NCI-H1105 treated with DMSO at 0.1 percent for 48 hours (cell line): ENCODE measurements at regions not wholly inside any gene's neighbourhood (a gene's known extent, or its start where the extent isn't known, plus 50 kb on each side); places are given as distances from the start of the nearest gene placed in this dataset.
A peak's percentile ranks its signal among the peaks of the same experiment; 100 is the strongest.

ENCODE experiments used
- DNase-seq: peaks from one replicate; lab custom pipeline; 2025; lab: John Stamatoyannopoulos, UW

DNA sequence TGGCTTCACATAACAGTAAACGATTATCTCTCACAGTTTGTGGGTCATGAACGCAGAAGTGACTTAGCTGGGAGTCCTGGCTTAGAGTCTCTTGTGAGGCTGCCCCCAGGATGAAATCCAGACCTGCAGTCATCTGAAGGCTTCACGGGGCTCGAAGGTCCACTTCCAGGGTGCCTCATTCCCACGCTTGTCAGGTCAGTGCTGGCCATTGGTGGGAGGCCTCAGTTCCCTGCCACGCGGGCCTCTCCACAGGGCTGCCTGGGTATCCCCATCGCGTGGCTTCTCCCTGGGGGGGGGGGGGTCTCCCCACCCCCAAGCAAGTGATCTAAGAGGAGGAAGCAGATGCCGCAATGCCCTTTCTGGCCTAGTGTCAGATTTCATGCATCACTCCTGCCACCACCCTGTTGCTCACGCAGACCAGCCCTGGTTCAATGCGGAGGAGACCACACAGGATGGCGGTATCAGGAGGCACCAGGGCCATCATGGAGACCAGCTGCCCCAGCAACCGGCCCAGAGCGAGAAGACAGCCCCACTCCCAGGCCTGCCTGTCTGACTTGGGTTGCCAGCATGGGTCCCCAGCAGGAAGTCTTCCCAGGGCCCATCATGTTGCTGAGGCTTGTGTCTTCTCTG, 77.3 kb upstream of the CDH5 start:
- no peak for DNase-seq

GRCh38 chr16:66287926-66288325, 78.6 kb upstream of the CDH5 start:
- no peak for DNase-seq

GRCh38 chr16:66287416-66287815, 79.1 kb upstream of the CDH5 start:
- DNase-seq: no peak

- DNase-seq: no peak
Measured at GRCh38 chr16:66286527-66286926, 80.0 kb upstream of the CDH5 start.

DNA sequence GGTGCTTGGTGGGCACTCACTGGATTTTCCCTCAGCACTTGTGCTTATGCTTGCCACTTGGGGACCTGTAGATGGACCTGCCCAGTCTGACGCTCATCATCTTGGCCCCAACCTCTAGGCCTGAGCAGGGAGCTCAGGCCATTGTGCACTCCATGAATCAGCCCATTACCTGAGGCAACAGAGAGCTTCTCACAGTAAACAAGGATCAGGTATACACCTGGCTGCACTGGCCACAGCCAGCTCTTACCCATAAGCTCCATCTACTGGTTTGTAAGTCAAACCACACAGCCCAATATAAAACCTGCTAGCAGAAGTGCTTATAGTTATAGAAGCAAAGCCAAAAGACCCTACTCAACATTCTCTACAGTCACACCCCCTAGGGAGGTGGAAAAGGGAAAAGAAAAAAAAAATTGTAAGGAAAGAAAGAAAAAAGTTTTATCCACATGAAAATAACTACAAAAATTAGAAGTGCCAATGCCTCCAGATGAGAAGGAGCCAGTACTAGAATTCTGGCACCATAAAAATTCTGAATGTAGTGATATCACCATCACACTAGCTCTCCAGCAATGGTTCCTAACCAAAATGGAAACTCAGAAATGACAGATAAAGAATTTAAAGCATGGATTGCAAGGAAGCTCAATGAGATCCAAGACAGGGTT, 87.8 kb upstream of the CDH5 start:
- DNase-seq: no peak

- DNase-seq: no peak
Measured at GRCh38 chr16:66278111-66278531, 88.4 kb upstream of the CDH5 start.

DNA sequence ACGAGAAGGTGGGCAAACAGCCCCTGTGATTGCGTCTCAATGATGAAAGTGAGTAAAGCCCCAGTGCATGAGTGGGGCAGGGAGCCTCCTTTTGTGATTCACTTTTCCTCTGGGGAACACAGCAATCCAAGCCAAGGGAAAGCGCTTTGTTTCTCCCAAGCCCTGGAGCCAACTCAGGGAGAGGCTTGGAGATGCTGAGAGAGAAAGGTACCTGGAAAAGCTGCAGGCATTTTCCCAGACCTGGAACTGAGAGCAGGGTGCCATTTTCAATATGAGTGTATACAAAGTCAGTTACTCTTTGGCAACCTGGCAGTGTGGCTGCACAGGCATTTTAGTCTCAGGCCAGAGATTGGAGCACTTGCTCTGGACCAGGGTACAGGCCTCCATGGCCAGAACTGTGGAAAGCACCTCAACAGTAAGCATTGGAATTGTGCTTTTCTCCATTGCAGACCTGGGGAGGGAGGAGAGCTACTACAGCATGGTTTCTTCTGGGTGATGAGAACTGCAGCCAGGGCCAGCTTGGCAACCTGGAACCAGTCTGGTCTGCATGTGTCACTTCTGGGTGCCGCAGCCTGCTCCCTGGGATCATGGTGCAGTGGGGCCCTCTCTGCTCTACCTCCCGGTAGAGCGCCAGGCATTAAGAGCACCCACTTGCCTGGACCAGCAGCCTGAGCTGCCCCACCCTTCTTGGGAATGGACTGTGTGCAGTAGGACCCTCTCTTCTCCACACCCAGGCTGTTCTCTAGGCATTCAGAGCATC, 89.0 kb upstream of the CDH5 start:
- no peak for DNase-seq

- peak; percentile 43 for DNase-seq
Measured at GRCh38 chr16:66275775-66276428, 90.6 kb upstream of the CDH5 start.

- DNase-seq: peak; percentile 35
Measured at GRCh38 chr16:66274335-66275110, 92.0 kb upstream of the CDH5 start.

DNA sequence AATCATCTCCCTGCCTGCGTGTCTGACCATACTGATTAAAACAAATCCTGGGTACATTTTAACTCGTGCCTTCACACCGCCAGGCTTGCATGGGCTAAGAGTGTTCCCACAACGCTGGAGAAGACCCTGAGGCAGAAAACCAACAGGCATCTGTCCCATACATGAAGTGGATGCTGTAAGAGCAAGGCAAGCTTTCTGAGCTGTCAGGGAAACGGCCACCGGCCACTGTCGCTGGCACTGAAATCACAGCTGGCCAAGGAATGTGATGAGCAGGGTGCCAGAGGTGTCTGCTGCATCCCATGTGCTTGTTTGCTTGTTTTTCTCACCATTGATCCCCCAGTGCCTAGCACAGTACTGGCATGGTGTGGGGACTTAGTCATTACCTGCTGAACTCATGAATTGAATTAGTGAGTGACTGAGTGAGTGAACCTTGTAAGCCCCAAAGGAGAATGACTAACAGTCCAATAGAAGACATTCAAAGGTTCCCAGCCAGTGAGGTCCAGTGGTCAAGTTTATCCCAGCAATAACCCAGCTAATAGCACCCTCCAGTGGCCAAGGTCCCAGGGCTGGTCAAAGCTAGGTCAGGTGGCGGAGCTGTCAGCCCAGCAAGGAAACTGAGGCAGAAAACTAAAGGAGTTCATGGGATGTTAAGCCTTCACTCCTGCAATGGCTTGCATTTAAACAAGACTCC, 92.7 kb upstream of the CDH5 start:
- DNase-seq: no peak

GRCh38 chr16:66273053-66273452, 93.4 kb upstream of the CDH5 start:
- no peak for DNase-seq

DNA sequence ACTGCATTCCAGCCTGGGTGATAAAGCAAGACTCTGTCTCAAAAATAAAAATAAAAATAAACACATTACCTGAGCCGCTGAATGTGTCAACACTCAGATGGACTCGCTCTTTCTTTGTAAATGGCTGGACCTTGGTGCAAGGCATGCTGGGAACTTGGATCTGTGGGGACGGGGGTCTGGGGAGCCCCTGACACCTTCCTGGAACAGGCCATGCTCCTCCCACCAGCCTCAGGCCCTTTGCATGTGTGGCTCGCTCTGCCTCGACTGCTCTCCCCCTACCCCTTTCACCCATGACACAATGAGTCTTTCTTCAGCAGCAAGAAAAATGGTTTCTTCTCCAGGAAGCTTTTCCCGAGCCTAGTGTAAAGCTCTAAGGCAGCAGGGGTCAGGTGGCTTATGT, 94.0 kb upstream of the CDH5 start:
- DNase-seq: no peak

GRCh38 chr16:66271074-66272060, 95.1 kb upstream of the CDH5 start:
- no peak for DNase-seq

DNA sequence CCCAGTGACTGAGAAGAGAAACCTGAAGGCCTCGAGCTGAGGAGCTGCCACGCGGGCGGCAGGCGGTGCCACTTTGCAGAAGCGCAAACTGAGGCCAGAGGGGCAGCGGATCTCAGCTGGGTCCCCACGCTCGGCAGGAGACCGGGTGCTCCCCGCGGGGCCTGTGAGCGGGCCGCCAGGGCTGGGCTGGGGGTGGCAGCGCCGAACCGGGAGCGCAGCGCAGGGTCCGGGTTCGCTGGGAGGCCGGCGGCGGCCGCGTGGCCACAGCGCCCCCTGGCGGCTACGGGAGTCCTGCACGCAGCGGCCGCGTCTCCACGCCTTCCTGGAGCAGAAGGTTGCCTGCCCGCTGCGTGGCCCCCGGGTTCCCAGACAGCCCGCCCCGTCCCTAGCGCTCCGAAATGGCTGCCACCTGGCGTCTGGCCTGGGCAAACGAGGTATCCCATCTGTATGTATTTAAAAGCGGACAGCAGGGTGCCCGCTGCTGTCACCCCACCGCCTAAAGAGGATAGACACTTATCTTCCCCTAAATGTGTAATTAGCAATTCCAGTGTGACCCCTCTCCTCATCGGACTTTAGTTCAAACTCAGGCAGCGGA, 96.1 kb upstream of the CDH5 start:
- DNase-seq: peak; percentile 47

DNA sequence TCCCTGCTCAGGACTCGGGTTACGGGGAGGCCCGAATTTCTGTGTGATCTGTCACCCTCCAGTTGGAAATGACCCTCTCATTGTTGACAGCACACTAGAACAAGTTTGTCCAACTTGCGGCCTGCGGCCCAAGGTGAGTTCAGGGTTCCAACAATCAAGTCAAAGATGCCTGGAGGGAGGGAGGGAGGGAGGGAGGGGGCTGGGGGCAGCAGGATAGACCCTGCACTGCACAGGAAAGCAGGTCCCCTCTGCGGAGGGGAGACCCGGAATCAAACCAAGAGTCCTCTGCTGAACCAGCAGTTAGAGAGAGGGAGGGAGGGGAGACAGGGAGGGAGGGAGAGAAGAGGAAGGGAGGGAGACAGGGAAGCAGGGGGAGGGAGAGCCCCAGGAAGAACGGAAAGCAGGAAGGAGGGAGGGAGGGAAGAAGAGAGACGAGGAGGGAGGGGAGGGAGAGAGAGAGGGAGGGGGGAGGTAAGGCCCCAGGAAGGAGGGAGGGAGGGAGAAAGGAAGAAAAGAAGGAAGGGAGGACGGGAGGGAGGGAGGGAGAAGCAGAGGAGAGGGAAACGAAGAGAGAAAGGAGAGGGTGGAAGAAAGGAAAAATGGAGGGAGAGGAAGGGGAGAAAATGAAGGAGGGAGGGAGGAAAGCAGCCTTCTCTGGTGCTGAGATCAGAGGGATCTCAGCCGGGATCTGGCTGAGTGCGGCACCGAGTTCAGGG, 96.7 kb upstream of the CDH5 start:
- no peak for DNase-seq

- no peak for DNase-seq
Measured at GRCh38 chr16:66267292-66268014, 99.0 kb upstream of the CDH5 start.

DNA sequence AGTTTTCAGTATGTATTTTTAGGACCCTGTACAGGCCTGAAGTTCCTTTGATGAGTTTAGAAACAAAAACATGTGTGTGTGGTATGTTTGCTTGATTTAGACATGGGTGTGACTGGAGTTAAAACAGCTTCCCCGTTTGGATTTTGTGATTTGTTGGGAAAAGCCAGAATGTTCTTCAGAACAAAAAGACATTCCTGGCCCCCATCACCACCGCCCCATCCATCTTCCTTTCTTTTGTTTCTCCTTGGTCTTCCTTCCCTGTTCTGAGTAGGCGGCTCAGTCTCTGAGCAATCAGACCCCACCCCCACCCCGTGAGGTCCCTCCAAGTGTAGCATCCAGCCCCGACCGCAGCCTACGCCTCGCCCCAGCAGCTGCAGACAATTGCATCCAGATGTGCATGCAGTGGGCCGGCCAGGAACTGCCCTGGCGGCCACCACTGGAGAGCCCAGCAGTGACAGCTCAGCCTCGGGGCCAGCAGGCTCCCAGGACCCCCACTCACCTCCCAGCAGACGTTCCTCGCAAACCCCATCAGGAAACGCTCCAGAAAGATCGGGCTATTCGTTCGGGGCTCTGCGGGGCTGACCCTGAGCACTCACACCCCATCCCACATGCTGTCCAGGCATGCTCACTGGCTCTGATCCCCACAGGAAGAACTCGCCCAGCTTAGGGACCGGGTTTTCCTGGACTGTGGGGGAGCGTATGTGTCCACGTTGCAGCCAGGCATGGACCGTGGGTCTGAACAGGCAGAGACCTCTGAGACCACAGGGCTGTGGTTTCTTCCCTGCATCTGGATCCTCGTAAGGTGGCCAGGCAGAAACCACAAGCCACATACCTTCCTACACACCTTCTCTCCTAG, 99.8 kb upstream of the CDH5 start:
- DNase-seq: no peak
